GM23248 (cell line): ENCODE measurements at regions not wholly inside any gene's neighbourhood (a gene's known extent, or its start where the extent isn't known, plus 50 kb on each side); places are given as distances from the start of the nearest gene placed in this dataset.

Experiments used
- EZH2 ChIP-seq: fragments of 200-600 bp; sonication (generic); IDR thresholded peaks from 2 replicates; pipeline ENCODE4 v1.6.1; 2018; ENCODE audit warnings: antibody characterized with exemption, mild to moderate bottlenecking; ENCODE audit not compliant: insufficient read depth, poor library complexity, severe bottlenecking
- EZH2phosphoT487 ChIP-seq: fragments of 200-600 bp; sonication (generic); IDR thresholded peaks from 2 replicates; pipeline ENCODE4 v1.6.1; 2018; ENCODE audit warnings: antibody characterized with exemption, moderate library complexity, mild to moderate bottlenecking, low read depth; ENCODE audit not compliant: insufficient read depth

DNA sequence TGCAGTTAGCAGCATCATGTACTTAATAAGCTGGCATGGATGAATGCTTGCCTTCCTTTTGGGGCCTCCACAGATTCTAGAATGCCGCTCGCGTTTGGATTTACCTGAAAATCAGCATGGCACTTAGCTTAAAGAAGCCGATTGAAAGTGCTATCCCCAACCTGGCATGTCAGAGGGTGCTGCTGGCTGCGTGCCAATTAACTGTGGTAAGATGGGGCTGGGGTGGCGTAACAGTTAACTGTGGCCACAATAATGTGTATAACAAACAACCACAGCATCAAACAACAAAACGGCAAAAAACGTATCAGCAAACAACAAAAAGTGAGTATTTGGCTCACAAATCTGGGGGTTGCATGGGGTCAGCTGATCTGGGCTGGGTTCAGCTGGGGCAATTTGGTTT lies 70.5 kb downstream of the CBLL2 start:
- TF ChIP-seq EZH2 (no peak), EZH2phosphoT487 (no peak)
